Astrocyte (in vitro differentiated cells and primary cell): ENCODE measurements at regions not wholly inside any gene's neighbourhood (a gene's known extent, or its start where the extent isn't known, plus 50 kb on each side); places are given as distances from the start of the nearest gene placed in this dataset.

Experiments
- EZH2 ChIP-seq: IDR thresholded peaks from 2 replicates; pipeline ENCODE4 v1.6.1; 2012; ENCODE audit warnings: mild to moderate bottlenecking, low read length, inconsistent platforms; ENCODE audit not compliant: insufficient read depth
- TF ChIP-seq, protein P1 (sequence below): IDR thresholded peaks from 2 replicates; pipeline ENCODE4 v1.5.1; 2011; ENCODE audit warnings: low read depth, mild to moderate bottlenecking, inconsistent platforms, low read length, moderate library complexity; ENCODE audit not compliant: insufficient read depth

DNA sequence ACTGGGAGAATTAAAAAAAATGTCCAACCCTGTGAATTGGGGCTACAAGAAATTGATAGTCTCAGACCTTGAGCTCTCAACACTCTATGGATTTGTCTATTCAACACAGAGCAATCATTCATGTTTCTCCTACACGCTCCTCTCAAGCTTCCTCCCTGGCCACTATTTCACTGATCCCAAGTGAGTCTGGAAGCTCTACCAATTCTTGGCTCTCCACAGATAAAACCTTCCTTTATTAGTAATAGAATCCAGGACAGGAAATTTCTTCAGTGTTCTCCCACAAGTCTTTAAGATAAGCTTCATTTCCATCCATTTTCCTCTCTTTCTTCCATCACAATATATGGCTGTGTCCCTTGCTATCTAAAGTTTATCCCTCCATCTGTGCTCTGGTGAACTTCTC is 215.1 kb upstream of the PAPPA start:
- TF ChIP-seq, protein P1, sequence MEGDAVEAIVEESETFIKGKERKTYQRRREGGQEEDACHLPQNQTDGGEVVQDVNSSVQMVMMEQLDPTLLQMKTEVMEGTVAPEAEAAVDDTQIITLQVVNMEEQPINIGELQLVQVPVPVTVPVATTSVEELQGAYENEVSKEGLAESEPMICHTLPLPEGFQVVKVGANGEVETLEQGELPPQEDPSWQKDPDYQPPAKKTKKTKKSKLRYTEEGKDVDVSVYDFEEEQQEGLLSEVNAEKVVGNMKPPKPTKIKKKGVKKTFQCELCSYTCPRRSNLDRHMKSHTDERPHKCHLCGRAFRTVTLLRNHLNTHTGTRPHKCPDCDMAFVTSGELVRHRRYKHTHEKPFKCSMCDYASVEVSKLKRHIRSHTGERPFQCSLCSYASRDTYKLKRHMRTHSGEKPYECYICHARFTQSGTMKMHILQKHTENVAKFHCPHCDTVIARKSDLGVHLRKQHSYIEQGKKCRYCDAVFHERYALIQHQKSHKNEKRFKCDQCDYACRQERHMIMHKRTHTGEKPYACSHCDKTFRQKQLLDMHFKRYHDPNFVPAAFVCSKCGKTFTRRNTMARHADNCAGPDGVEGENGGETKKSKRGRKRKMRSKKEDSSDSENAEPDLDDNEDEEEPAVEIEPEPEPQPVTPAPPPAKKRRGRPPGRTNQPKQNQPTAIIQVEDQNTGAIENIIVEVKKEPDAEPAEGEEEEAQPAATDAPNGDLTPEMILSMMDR, result no peak
- no peak for TF ChIP-seq EZH2
